VCaP (cell line): ENCODE measurements at regions not wholly inside any gene's neighbourhood (a gene's known extent, or its start where the extent isn't known, plus 50 kb on each side); places are given as distances from the start of the nearest gene placed in this dataset.
"Not testable (repeated sequence)": the region's sequence is repeated elsewhere in the genome, so short reads cannot be mapped to it uniquely, and the experiment has no call there.

Experiments used
- H3K27ac ChIP-seq: fragments of 450-650 bp; 2 replicates; pipeline ENCODE4 v1.5.1; 2017
- CTCF ChIP-seq: fragments of 450-650 bp; conservative IDR thresholded peaks from 2 replicates; pipeline ENCODE4 v1.5.1; 2017; ENCODE audit warnings: mild to moderate bottlenecking, moderate library complexity

GRCh38 chr6:27854421-27854820, 57.8 kb downstream of the OR2B2 start:
- TF ChIP-seq CTCF: no peak
- no peak overlapping the region for H3K27ac ChIP-seq

GRCh38 chr6:27851440-27851839, 60.8 kb downstream of the OR2B2 start:
- no peak for TF ChIP-seq CTCF
- no peak overlapping the region for H3K27ac ChIP-seq

GRCh38 chr6:27849001-27849400, 63.2 kb downstream of the OR2B2 start:
- H3K27ac ChIP-seq: not testable (repeated sequence)

GRCh38 chr6:27847706-27848105, 64.5 kb downstream of the OR2B2 start:
- no peak for TF ChIP-seq CTCF
- no peak overlapping the region for H3K27ac ChIP-seq

GRCh38 chr6:27840572-27840971, 71.6 kb downstream of the OR2B2 start:
- no peak for TF ChIP-seq CTCF
- H3K27ac ChIP-seq: peak overlapping the region; percentile 95; the same call in 1 of the 2 replicates

GRCh38 chr6:27839626-27840475, 72.3 kb downstream of the OR2B2 start:
- peak overlapping the region; percentile 95 for H3K27ac ChIP-seq

GRCh38 chr6:27838945-27839625, 73.1 kb downstream of the OR2B2 start:
- H3K27ac ChIP-seq: peak overlapping the region; percentile 95
- TF ChIP-seq CTCF: no peak

More at GRCh38 chr6:27839626-27840475, 72.3 kb downstream of the OR2B2 start:
- no peak for TF ChIP-seq CTCF
